Transverse colon (tissue), 4 donors: ENCODE measurements at regions not wholly inside any gene's neighbourhood (a gene's known extent, or its start where the extent isn't known, plus 50 kb on each side); places are given as distances from the start of the nearest gene placed in this dataset.

Experiments used
- DNase-seq: peaks from one replicate; pipeline ENCODE4 v3.0.0-alpha.2; 2019
- H3K27ac ChIP-seq, 4 donors: fragments of 200-600 bp; sonication (generic); 2 replicates each; pipeline ENCODE4 v1.5.1; 2016 to 2018; ENCODE audit warnings: inconsistent platforms in 4 of 4
- H3K27me3 ChIP-seq: fragments of 200-600 bp; sonication (generic); 2 replicates; pipeline ENCODE4 v1.5.1; 2017; ENCODE audit warnings: inconsistent platforms
- H3K36me3 ChIP-seq, 4 donors: fragments of 200-600 bp; sonication (generic); 2 replicates each; pipeline ENCODE4 v1.5.1; 2017 to 2019; ENCODE audit warnings: inconsistent platforms in 4 of 4
- H3K4me1 ChIP-seq, 4 donors: fragments of 200-600 bp; sonication (generic); 2 replicates each; pipeline ENCODE4 v1.5.1; 2017 to 2020; ENCODE audit warnings: inconsistent platforms in 4 of 4
- H3K4me3 ChIP-seq, 4 donors: fragments of 200-600 bp; sonication (generic); 1 replicate in 1 of 4; 2 replicates in 3 of 4; pipeline versions ENCODE4 v1.5.1 to v1.6.1; 2017 to 2019; ENCODE audit warnings: inconsistent platforms in 4 of 4
- H3K9me3 ChIP-seq, 2 donors: fragments of 200-600 bp; sonication (generic); 2 replicates each; pipeline ENCODE4 v1.5.1; 2017 to 2019; ENCODE audit warnings: inconsistent platforms in 2 of 2
- EP300 ChIP-seq: sonication (generic); formaldehyde crosslinking; IDR thresholded peaks from one replicate; pipeline ENCODE4 v1.6.1; 2017; ENCODE audit warnings: antibody characterized with exemption, low read depth
- POLR2A ChIP-seq: fragments of 450-650 bp; IDR thresholded peaks from one replicate; pipeline ENCODE4 v1.6.1; 2016; ENCODE audit warnings: antibody characterized with exemption, mild to moderate bottlenecking, moderate library complexity
- POLR2AphosphoS5 ChIP-seq, 3 donors: sonication (generic); formaldehyde crosslinking; IDR thresholded peaks; one replicate each; pipeline ENCODE4 v1.6.1; 2016; ENCODE audit warnings: antibody characterized with exemption in 3 of 3
- WGBS, 2 donors: methylation state at CpG; one replicate each; pipeline ENCODE4 v1.1.5; 2018; ENCODE audit warnings: low coverage in 1 of 2; 5-methylcytosine and 5-hydroxymethylcytosine counted together
- in situ Hi-C, 4 donors: fragments of 200-750 bp; cut with MboI; loops; one replicate each; pipeline versions ENCODE4 v1.15.0 to v1.15.1; 2017; ENCODE audit warnings: low sequenced_read_pairs in 3 of 4, low pct_ligation_motif_present in 1 of 4, low pct_unique_long_range_greater_than_20kb in 1 of 4
- intact Hi-C: fragments of 100-400 bp; cut with DNase I; formaldehyde crosslinking; loops from one replicate; pipeline ENCODE4 v1.15.1; 2023; ENCODE audit warnings: low total_unique reads
- TF ChIP-seq, protein P1 (sequence below), 5 experiments: fragments of 200-600 bp in 3 of 5; fragments of 450-650 bp in 2 of 5; sonication (generic) in 3 of 5; IDR thresholded peaks; 1 replicate in 2 of 5; 2 replicates in 3 of 5; pipeline ENCODE4 v1.5.1; 2016 to 2017; ENCODE audit warnings: antibody characterized with exemption in 5 of 5, inconsistent platforms in 3 of 5, mild to moderate bottlenecking in 2 of 5, moderate library complexity in 1 of 5

- WGBS, 2 donors, result 21 to 37% methylated on average over 2 of the region's 2 CpGs
Measured at GRCh38 chr7:49717547-49717946, 55.9 kb upstream of the VWC2 start.

GRCh38 chr7:49718760-49719159 lies 54.7 kb upstream of the VWC2 start:
- WGBS, 2 donors, result 29 to 35% methylated on average over 4 of the region's 4 CpGs
- no peak overlapping the region for H3K4me3 ChIP-seq
- H3K36me3 ChIP-seq, result no peaks in the 10 kb centered on the region
- H3K4me1 ChIP-seq, result peaks cover 0 to 29% (median 2%) of the 10 kb centered on the region in 4 donors
- intact Hi-C loops, result no loop called here
- no peaks in the 10 kb centered on the region for H3K27me3 ChIP-seq
- TF ChIP-seq EP300 (no peak), POLR2AphosphoS5 (IDR thresholded peaks at IDR 0.05) (no peak), POLR2A (no peak)
- TF ChIP-seq, protein P1, sequence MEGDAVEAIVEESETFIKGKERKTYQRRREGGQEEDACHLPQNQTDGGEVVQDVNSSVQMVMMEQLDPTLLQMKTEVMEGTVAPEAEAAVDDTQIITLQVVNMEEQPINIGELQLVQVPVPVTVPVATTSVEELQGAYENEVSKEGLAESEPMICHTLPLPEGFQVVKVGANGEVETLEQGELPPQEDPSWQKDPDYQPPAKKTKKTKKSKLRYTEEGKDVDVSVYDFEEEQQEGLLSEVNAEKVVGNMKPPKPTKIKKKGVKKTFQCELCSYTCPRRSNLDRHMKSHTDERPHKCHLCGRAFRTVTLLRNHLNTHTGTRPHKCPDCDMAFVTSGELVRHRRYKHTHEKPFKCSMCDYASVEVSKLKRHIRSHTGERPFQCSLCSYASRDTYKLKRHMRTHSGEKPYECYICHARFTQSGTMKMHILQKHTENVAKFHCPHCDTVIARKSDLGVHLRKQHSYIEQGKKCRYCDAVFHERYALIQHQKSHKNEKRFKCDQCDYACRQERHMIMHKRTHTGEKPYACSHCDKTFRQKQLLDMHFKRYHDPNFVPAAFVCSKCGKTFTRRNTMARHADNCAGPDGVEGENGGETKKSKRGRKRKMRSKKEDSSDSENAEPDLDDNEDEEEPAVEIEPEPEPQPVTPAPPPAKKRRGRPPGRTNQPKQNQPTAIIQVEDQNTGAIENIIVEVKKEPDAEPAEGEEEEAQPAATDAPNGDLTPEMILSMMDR (IDR thresholded peaks at IDR 0.05), result no peak
- H3K27ac ChIP-seq, result peak overlapping the region; percentile 30 to 54 (median 42)
- DNase-seq, result no peak
- H3K9me3 ChIP-seq, result no peaks in the 10 kb centered on the region
- in situ Hi-C loops, result no loop called here

More at GRCh38 chr7:49717547-49717946, 55.9 kb upstream of the VWC2 start:
- Histone ChIP-seq H3K27me3 (no peaks in the 10 kb centered on the region), H3K27ac (peak overlapping the region in 2 of 4 donors; percentile 5 to 54), H3K9me3 (no peaks in the 10 kb centered on the region), H3K4me1 (peaks cover 0 to 29% (median 2%) of the 10 kb centered on the region in 4 donors), H3K36me3 (no peaks in the 10 kb centered on the region), H3K4me3 (no peak overlapping the region)
- TF ChIP-seq, protein P1 (IDR thresholded peaks at IDR 0.05), result no peak
- TF ChIP-seq EP300 (no peak), POLR2A (no peak), POLR2AphosphoS5 (IDR thresholded peaks at IDR 0.05) (no peak)
- intact Hi-C loops, result no loop called here
- in situ Hi-C loops, result no loop called here
- no peak for DNase-seq

DNA sequence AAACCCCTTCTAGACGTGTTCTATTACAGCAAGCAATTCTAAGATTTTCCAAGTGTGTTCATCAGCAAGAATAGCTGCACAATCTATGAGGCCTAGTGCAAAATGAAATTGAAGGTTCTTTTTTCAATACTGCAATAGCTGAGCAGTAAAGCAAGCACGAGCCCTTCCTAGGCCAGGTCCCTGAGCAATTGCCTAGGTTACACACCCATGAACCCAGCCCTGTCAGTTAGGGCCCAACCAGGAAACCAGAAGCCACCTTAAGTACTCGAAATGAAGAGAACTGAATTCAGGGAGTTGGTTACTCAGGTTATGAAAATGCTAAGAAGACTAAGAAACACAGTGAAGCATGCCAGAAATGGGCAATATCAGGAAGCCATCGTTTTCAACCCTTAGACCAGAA lies 52.0 kb upstream of the VWC2 start:
- Histone ChIP-seq H3K9me3 (no peaks in the 10 kb centered on the region), H3K27me3 (no peaks in the 10 kb centered on the region), H3K36me3 (no peaks in the 10 kb centered on the region), H3K27ac (peak overlapping the region; percentile 19 to 50 (median 38)), H3K4me3 (no peak overlapping the region), H3K4me1 (peaks cover 0 to 35% (median 2%) of the 10 kb centered on the region in 4 donors)
- DNase-seq, result peak; percentile 57
- intact Hi-C loops, result no loop called here
- in situ Hi-C loops, result no loop called here
- 4 to 36% methylated on average over 3 to 4 of the region's 4 CpGs for WGBS, 2 donors
- TF ChIP-seq, protein P1 (IDR thresholded peaks at IDR 0.05), result no peak
- TF ChIP-seq EP300 (no peak), POLR2AphosphoS5 (IDR thresholded peaks at IDR 0.05) (no peak), POLR2A (no peak)
